ENCODE measurements at regions not wholly inside any gene's neighbourhood (a gene's known extent, or its start where the extent isn't known, plus 50 kb on each side); places are given as distances from the start of the nearest gene placed in this dataset.
A peak's percentile ranks its signal among the peaks of the same experiment; 100 is the strongest.

- Histone ChIP-seq H3K27ac (ENCODE audit: low read length) (no peak overlapping the region), H3K27me3 (ENCODE audit: control insufficient read depth, insufficient read depth) (no peaks in the 10 kb centered on the region), H3K4me3 (ENCODE audit: low read length) (no peak overlapping the region), H3K4me1 (ENCODE audit: control insufficient read depth, insufficient read depth, low read length) (no peaks in the 10 kb centered on the region), H3K9me3 (ENCODE audit: control insufficient read depth, low read length) (no peaks in the 10 kb centered on the region)
- no peak for DNase-seq
- WGBS, result 20% methylated on average over 4 of the region's 4 CpGs
- ATAC-seq, result no peak
- intact Hi-C loops (cut with DNase I), result no loop called here
These were observed 56.6 kb downstream of the HLA-G start for GRCh38 chr6:29884261-29884660.

DNA sequence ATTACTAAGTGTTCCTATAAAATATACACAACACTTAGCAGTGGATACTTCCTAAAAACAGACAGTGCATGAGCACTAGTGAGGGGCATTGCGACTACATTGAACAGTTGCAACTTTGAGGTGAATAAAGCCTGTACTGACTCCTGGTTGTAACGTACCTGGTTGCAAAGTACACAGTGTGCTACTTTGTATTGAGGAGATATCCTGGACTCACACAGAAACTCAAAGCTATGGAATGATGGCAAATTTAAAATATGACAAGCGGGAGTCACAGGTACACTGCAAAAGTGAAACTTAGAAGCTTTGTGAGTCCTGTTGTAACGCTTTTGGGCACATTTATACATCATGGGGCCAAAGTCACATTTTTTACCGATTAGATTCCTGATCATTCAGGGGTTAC, 55.6 kb upstream of the HLA-A start:
- 88% methylated on average over 5 of the region's 5 CpGs for WGBS
- ATAC-seq (no peak), DNase-seq (no peak)
- Histone ChIP-seq H3K27ac (ENCODE audit: low read length) (no peak overlapping the region), H3K9me3 (ENCODE audit: control insufficient read depth, low read length) (no peaks in the 10 kb centered on the region), H3K4me1 (ENCODE audit: control insufficient read depth, insufficient read depth, low read length) (no peaks in the 10 kb centered on the region), H3K4me3 (ENCODE audit: low read length) (no peak overlapping the region), H3K27me3 (ENCODE audit: control insufficient read depth, insufficient read depth) (no peaks in the 10 kb centered on the region)
- intact Hi-C loops (cut with DNase I), result no loop called here

- H3K4me3 ChIP-seq (ENCODE audit: low read length), result peak overlapping the region; percentile 59
- no peaks in the 10 kb centered on the region for H3K9me3 ChIP-seq (ENCODE audit: control insufficient read depth, low read length)
- 13% methylated on average over 28 of the region's 28 CpGs for WGBS
- ATAC-seq, result peak; percentile 68 to 70
- intact Hi-C loops (cut with DNase I), result no loop called here
- H3K4me1 ChIP-seq (ENCODE audit: control insufficient read depth, insufficient read depth, low read length), result no peaks in the 10 kb centered on the region
- H3K27ac ChIP-seq (ENCODE audit: low read length), result peak overlapping the region; percentile 81
- no peaks in the 10 kb centered on the region for H3K27me3 ChIP-seq (ENCODE audit: control insufficient read depth, insufficient read depth)
- DNase-seq, result peak; percentile 59 to 80 (median 77)
These were observed 55.0 kb upstream of the HLA-A start for GRCh38 chr6:29887330-29887818.

DNA sequence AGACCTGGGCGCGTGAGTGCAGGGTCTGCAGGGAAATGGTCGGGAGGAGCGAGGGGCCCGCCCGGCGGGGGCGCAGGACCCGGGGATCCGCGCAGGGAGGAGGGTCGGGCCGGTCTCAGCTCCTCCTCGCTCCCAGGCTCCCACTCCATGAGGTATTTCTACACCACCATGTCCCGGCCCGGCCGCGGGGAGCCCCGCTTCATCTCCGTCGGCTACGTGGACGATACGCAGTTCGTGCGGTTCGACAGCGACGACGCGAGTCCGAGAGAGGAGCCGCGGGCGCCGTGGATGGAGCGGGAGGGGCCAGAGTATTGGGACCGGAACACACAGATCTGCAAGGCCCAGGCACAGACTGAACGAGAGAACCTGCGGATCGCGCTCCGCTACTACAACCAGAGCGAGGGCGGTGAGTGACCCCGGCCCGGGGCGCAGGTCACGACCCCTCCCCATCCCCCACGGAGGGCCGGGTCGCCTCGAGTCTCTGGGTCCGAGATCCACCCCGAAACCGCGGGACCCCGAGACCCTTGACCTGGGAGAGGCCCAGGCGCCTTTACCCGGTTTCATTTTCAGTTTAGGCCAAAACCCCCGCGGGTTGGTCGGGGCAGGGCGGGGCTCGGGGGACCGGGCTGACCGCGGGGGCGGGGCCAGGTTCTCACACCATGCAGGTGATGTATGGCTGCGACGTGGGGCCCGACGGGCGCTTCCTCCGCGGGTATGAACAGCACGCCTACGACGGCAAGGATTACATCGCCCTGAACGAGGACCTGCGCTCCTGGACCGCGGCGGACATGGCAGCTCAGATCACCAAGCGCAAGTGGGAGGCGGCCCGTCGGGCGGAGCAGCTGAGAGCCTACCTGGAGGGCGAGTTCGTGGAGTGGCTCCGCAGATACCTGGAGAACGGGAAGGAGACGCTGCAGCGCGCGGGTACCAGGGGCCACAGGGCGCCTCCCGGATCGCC, 54.2 kb upstream of the HLA-A start:
- intact Hi-C loops (cut with DNase I), result no loop called here
- H3K4me3 ChIP-seq (ENCODE audit: low read length), result peak overlapping the region; percentile 59
- WGBS, result 5% methylated on average over 93 of the region's 101 CpGs
- no peaks in the 10 kb centered on the region for H3K27me3 ChIP-seq (ENCODE audit: control insufficient read depth, insufficient read depth)
- no peaks in the 10 kb centered on the region for H3K9me3 ChIP-seq (ENCODE audit: control insufficient read depth, low read length)
- H3K27ac ChIP-seq (ENCODE audit: low read length), result peak overlapping the region; percentile 81
- DNase-seq (peak; percentile 78 to 94 (median 92)), ATAC-seq (peak; percentile 90 to 95)
- no peaks in the 10 kb centered on the region for H3K4me1 ChIP-seq (ENCODE audit: control insufficient read depth, insufficient read depth, low read length)

All from right cardiac atrium (tissue), 5 donors.